Vagina (tissue), 2 donors: ENCODE measurements at regions not wholly inside any gene's neighbourhood (a gene's known extent, or its start where the extent isn't known, plus 50 kb on each side); places are given as distances from the start of the nearest gene placed in this dataset.

Experiments
- CTCF ChIP-seq, 3 experiments: fragments of 450-650 bp in 2 of 3; fragments of 200-600 bp in 1 of 3; sonication (generic) in 1 of 3; IDR thresholded peaks; one replicate each; pipeline ENCODE4 v1.5.1; 2017 to 2019; ENCODE audit warnings: antibody characterized with exemption in 3 of 3, mild to moderate bottlenecking in 2 of 3, moderate library complexity in 2 of 3
- POLR2A ChIP-seq, 2 donors: fragments of 450-650 bp; IDR thresholded peaks; one replicate each; pipeline ENCODE4 v1.6.1; 2017; ENCODE audit warnings: antibody characterized with exemption in 2 of 2, mild to moderate bottlenecking in 2 of 2, moderate library complexity in 2 of 2

DNA sequence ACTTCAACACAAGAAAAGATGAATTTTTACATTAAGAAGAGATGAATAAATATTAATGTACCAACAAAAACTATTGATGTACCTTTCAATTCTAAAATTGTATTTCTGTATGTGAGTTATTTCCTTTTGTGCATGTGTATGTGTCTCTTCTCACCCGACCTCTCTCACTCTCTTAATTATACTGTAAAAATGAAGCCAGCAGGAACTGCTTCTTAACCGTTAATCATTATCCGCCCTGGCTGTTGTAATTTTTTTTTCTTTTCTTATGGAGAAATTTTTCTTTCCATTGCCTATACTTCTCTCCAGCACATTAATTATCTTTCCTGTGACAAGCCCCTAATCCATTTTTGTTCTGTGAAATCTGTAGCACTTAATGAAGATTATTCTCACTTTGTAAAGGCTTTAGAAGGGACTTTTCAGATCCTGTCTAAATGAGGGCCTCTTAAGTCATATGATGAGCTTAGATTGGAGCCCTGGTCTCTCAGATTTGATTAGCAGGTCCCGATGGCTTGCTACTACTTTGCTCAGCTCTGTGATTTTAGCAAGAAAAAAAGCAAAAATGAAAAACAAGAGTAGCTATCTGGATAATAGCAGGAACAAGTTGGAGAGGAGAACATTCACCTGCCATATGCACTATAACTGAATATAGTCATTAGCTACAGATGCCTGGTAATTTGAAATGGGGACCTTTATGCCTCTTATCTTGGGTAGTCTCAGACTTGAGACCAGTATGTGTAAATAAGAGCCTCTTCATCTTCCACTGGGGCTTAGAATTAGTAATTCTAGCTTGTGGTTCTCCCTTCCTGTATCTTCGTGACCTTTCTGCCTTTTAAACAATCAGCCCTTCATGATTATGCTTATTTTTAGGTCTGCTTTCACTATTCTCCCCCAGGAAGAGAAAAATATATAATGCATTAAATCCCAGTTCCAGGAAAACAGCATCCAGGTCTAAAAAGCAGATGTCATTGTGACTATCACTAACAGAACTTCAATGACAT lies 80.0 kb upstream of the COL1A2 start:
- TF ChIP-seq CTCF (IDR thresholded peaks at IDR 0.05) (no peak), POLR2A (IDR thresholded peaks at IDR 0.05) (no peak)
